ENCODE measurements at regions not wholly inside any gene's neighbourhood (a gene's known extent, or its start where the extent isn't known, plus 50 kb on each side); places are given as distances from the start of the nearest gene placed in this dataset.

DNA sequence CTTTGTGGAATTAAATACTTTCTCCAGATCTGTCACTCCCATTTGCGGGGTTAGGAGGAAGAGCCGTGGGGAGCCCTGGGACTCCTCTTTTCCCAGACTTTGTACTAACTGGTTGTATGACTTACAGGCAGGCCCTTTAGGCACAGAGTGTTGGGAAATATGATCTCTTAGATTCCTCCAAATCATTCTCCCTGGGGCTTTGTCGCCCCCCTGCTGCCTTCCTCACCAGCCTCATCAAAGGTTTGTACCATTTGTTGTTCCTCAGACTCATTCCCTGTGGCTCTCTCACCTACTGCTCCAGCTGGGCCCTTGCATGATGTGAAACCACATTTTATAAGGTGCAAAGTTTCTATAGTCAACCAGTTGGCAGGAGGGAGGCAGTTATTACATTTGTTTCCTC is 56.4 kb downstream of the CRYGS start:
- no peak for DNase-seq (ENCODE audit: low read depth, low spot score)
- Histone ChIP-seq H3K4me3 (ENCODE audit: low read length) (no peak overlapping the region), H3K9me3 (ENCODE audit: control insufficient read depth, insufficient read depth, low read length) (no peaks in the 10 kb centered on the region), H3K27me3 (ENCODE audit: control insufficient read depth, insufficient read depth, low read length) (no peaks in the 10 kb centered on the region), H3K27ac (ENCODE audit: low read length) (no peak overlapping the region), H3K4me1 (ENCODE audit: control insufficient read depth, insufficient read depth, low read length) (no peaks in the 10 kb centered on the region), H3K36me3 (ENCODE audit: control insufficient read depth, insufficient read depth, low read length) (no peaks in the 10 kb centered on the region)
- no CpG with 5 or more reads among the region's 3 CpGs for WGBS (ENCODE audit: insufficient coverage, insufficient read length)

DNA sequence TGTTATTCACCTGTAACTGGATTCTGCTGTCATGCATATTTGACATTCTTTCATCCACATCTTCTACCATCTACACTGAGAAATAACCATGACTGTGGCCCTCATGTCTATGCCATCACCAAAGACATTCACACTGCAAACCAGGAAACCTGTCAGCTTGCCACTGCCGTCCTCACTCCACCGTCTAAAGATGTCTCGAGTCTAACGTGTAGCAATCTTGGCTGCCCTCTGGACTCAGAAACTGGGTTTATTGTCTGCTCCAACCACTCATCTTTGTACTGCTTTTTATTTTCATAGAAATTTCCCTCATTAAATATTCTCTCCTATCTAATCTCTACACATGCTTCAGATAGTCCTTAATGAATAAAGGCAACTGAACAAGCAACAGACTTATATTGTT is 57.1 kb downstream of the CRYGS start:
- H3K27ac ChIP-seq (ENCODE audit: low read length): no peak overlapping the region
- H3K36me3 ChIP-seq (ENCODE audit: control insufficient read depth, insufficient read depth, low read length): no peaks in the 10 kb centered on the region
- H3K27me3 ChIP-seq (ENCODE audit: control insufficient read depth, insufficient read depth, low read length): no peaks in the 10 kb centered on the region
- no CpG with 5 or more reads among the region's 4 CpGs for WGBS (ENCODE audit: insufficient coverage, insufficient read length)
- H3K4me3 ChIP-seq (ENCODE audit: low read length): no peak overlapping the region
- no peak for DNase-seq (ENCODE audit: low read depth, low spot score)
- no peaks in the 10 kb centered on the region for H3K9me3 ChIP-seq (ENCODE audit: control insufficient read depth, insufficient read depth, low read length)
- H3K4me1 ChIP-seq (ENCODE audit: control insufficient read depth, insufficient read depth, low read length): no peaks in the 10 kb centered on the region

DNA sequence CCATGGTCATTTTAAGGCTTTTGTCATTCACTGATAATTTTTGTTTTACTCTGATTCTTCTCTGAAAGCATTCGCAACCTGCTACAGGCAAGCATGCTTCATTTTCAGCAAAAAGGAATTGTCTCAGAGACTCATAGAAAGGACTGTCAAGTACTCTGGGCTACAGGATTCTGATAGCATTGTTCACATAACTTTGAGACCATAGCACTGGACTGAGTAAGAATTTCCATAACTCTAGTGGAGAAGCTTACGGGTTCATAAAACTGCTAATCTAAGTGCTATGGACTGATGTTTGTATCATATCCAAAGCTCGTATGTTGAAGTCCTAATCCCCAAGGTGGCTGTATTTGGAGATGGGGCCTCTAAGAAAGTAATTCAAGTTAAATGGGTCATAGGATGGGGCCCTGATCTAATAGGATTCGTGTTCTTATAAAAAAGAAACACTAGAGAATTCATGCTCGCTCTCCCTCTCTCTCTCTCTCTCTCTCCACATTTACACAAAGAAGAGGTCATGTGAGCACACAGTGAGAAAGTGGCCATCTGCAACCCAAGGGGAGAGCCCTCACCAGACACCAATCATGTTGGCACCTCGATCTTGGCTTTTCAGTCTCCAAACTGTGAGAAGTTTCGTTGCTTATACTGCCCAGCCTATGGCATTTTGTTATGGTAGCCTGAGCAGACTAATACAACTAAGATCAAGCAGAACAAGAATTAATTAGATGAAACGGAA is 60.4 kb downstream of the CRYGS start:
- Histone ChIP-seq H3K4me1 (ENCODE audit: control insufficient read depth, insufficient read depth, low read length) (no peaks in the 10 kb centered on the region), H3K27me3 (ENCODE audit: control insufficient read depth, insufficient read depth, low read length) (no peaks in the 10 kb centered on the region), H3K27ac (ENCODE audit: low read length) (no peak overlapping the region), H3K36me3 (ENCODE audit: control insufficient read depth, insufficient read depth, low read length) (no peaks in the 10 kb centered on the region), H3K4me3 (ENCODE audit: low read length) (no peak overlapping the region), H3K9me3 (ENCODE audit: control insufficient read depth, insufficient read depth, low read length) (no peaks in the 10 kb centered on the region)
- no CpG with 5 or more reads among the region's 8 CpGs for WGBS (ENCODE audit: insufficient coverage, insufficient read length)
- DNase-seq (ENCODE audit: low read depth, low spot score): no peak

DNA sequence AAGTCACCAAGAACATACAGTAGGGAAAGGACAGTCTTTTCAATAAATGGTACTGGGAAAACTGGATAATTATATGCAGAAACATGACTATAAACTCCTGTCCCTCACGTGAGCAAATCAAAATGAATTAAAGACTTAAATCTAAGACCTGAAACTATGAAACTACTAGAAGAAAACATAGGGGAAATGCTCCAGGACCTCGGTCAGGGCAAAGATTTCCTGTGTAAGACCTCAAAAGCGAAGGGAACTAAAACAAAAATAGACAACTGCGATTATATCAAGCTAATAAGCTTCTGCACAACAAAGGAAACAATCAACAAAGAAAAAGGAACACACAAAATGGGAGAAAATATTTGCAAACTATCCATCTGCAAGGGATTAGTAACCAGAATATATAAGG is 62.7 kb downstream of the CRYGS start:
- no peak for DNase-seq (ENCODE audit: low read depth, low spot score)
- WGBS (ENCODE audit: insufficient coverage, insufficient read length): no CpG with 5 or more reads among the region's 4 CpGs
- no peaks in the 10 kb centered on the region for H3K9me3 ChIP-seq (ENCODE audit: control insufficient read depth, insufficient read depth, low read length)
- no peak overlapping the region for H3K4me3 ChIP-seq (ENCODE audit: low read length)
- no peaks in the 10 kb centered on the region for H3K4me1 ChIP-seq (ENCODE audit: control insufficient read depth, insufficient read depth, low read length)
- no peaks in the 10 kb centered on the region for H3K36me3 ChIP-seq (ENCODE audit: control insufficient read depth, insufficient read depth, low read length)
- H3K27ac ChIP-seq (ENCODE audit: low read length): no peak overlapping the region
- H3K27me3 ChIP-seq (ENCODE audit: control insufficient read depth, insufficient read depth, low read length): no peaks in the 10 kb centered on the region

DNA sequence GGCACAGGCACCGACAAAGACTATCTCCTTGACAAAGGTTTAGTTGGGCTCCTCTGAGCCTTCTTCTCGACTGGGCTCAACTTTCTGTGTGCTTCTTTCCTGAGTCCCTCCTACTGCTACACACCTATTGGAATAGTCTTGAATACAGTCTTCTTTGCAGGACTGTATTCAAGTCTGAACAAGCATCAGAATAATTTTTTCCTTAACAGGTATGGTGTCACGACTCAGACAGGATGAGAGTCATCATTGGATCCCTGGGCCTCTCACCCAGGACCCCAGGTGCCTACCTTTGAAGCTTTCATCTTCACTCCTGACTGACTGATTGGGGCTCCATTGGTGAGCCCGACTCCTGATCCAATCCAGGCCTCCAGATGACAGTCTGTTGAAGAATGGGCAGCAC is 66.3 kb downstream of the CRYGS start:
- no peak for DNase-seq (ENCODE audit: low read depth, low spot score)
- H3K9me3 ChIP-seq (ENCODE audit: control insufficient read depth, insufficient read depth, low read length): no peaks in the 10 kb centered on the region
- no peak overlapping the region for H3K27ac ChIP-seq (ENCODE audit: low read length)
- no CpG with 5 or more reads among the region's 4 CpGs for WGBS (ENCODE audit: insufficient coverage, insufficient read length)
- H3K36me3 ChIP-seq (ENCODE audit: control insufficient read depth, insufficient read depth, low read length): no peaks in the 10 kb centered on the region
- H3K4me3 ChIP-seq (ENCODE audit: low read length): no peak overlapping the region
- no peaks in the 10 kb centered on the region for H3K4me1 ChIP-seq (ENCODE audit: control insufficient read depth, insufficient read depth, low read length)
- no peaks in the 10 kb centered on the region for H3K27me3 ChIP-seq (ENCODE audit: control insufficient read depth, insufficient read depth, low read length)

DNA sequence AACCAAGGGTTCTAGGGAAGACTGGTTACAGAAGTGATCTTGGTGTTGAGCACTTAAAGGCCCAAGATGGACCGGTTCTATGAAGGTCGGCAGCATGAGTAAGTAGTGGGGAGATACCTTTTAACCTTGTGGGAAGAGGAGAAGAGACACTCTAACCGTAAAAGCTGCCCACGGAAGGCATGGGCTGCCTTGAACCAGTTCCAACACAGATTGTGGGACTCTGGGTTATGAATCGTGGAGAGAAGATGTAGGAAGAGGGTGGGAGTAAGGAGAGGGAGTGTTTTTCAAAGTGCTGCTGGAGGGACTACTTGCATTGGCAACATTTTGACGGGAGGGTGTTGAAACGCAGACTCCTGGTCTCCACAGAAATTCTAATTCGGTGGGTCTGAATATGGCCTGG is 67.1 kb downstream of the CRYGS start:
- no CpG with 5 or more reads among the region's 8 CpGs for WGBS (ENCODE audit: insufficient coverage, insufficient read length)
- H3K27me3 ChIP-seq (ENCODE audit: control insufficient read depth, insufficient read depth, low read length): no peaks in the 10 kb centered on the region

DNA sequence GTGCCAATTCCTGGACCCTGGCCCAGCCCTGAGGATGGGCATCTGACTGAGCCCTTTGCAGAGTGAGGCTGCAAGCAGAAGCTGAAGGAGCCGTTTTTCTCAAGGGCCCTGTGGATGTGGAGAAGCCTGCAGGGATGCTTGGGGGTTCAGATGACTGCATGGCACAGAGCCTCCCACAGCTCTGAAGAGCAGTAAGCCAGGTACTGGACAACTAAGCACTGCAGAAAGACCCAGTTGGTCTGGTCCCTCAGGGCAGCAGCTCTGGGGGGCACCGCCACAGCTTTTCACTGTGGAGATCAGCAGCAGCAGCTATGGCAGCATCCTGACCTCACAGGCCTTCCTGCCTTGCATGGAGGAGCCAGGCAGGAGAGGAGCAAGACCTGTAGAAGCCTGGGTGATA is 67.6 kb downstream of the CRYGS start:
- Histone ChIP-seq H3K9me3 (ENCODE audit: control insufficient read depth, insufficient read depth, low read length) (no peaks in the 10 kb centered on the region), H3K27me3 (ENCODE audit: control insufficient read depth, insufficient read depth, low read length) (no peaks in the 10 kb centered on the region), H3K36me3 (ENCODE audit: control insufficient read depth, insufficient read depth, low read length) (no peaks in the 10 kb centered on the region), H3K4me3 (ENCODE audit: low read length) (no peak overlapping the region), H3K4me1 (ENCODE audit: control insufficient read depth, insufficient read depth, low read length) (no peaks in the 10 kb centered on the region), H3K27ac (ENCODE audit: low read length) (no peak overlapping the region)
- no CpG with 5 or more reads among the region's 2 CpGs for WGBS (ENCODE audit: insufficient coverage, insufficient read length)
- no peak for DNase-seq (ENCODE audit: low read depth, low spot score)

More for the DNA sequence above, 67.1 kb downstream of the CRYGS start:
- DNase-seq (ENCODE audit: low read depth, low spot score): no peak
- Histone ChIP-seq H3K36me3 (ENCODE audit: control insufficient read depth, insufficient read depth, low read length) (no peaks in the 10 kb centered on the region), H3K9me3 (ENCODE audit: control insufficient read depth, insufficient read depth, low read length) (no peaks in the 10 kb centered on the region), H3K4me3 (ENCODE audit: low read length) (no peak overlapping the region), H3K4me1 (ENCODE audit: control insufficient read depth, insufficient read depth, low read length) (no peaks in the 10 kb centered on the region), H3K27ac (ENCODE audit: low read length) (no peak overlapping the region)

DNA sequence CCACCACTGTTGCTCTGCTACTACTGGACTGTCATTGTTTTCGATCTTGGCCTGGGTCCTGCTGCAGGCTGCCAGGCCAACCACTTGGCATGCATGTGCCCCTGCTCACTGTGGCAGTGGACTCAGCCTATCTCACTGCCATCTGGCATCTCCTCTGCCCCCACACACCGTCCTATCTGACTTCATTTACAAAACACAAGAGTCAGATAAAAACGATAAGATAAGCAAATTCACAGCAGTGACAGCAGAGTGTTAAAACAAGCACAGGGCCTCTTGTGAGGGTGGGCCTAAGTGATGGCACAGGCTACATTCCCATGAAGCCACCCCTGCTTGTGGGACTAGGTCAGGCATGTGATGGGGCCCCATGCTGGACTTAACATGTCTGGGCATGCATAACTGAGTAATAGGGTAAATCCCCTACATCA is 68.1 kb downstream of the CRYGS start:
- WGBS (ENCODE audit: insufficient coverage, insufficient read length): no CpG with 5 or more reads among the region's 3 CpGs
- H3K4me1 ChIP-seq (ENCODE audit: control insufficient read depth, insufficient read depth, low read length): no peaks in the 10 kb centered on the region
- H3K9me3 ChIP-seq (ENCODE audit: control insufficient read depth, insufficient read depth, low read length): no peaks in the 10 kb centered on the region
- no peak overlapping the region for H3K4me3 ChIP-seq (ENCODE audit: low read length)
- no peak overlapping the region for H3K27ac ChIP-seq (ENCODE audit: low read length)
- no peaks in the 10 kb centered on the region for H3K27me3 ChIP-seq (ENCODE audit: control insufficient read depth, insufficient read depth, low read length)
- no peak for DNase-seq (ENCODE audit: low read depth, low spot score)
- no peaks in the 10 kb centered on the region for H3K36me3 ChIP-seq (ENCODE audit: control insufficient read depth, insufficient read depth, low read length)

DNA sequence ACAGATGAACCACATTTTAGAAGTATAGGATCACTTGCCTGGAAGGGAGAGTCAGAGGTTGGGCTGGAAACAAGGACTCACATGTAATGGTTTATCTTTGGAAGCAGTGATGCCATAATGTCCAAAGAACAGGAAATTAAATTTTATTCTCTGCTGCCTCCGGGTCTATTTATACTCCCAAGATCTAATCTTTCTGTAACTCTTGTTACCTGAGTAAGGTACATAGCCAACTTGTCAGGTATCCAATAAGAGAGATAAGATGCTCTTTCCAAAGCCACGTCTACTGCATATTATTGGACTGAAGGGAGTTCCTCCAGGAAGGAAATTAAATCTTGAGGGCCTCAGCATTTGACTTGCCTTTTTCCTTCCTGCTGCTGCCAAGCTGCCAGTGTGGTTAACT is 71.0 kb downstream of the CRYGS start:
- no CpG with 5 or more reads among the region's 2 CpGs for WGBS (ENCODE audit: insufficient coverage, insufficient read length)
- H3K4me1 ChIP-seq (ENCODE audit: control insufficient read depth, insufficient read depth, low read length): no peaks in the 10 kb centered on the region
- DNase-seq (ENCODE audit: low read depth, low spot score): no peak
- no peak overlapping the region for H3K4me3 ChIP-seq (ENCODE audit: low read length)
- no peak overlapping the region for H3K27ac ChIP-seq (ENCODE audit: low read length)
- no peaks in the 10 kb centered on the region for H3K27me3 ChIP-seq (ENCODE audit: control insufficient read depth, insufficient read depth, low read length)
- H3K9me3 ChIP-seq (ENCODE audit: control insufficient read depth, insufficient read depth, low read length): no peaks in the 10 kb centered on the region
- H3K36me3 ChIP-seq (ENCODE audit: control insufficient read depth, insufficient read depth, low read length): no peaks in the 10 kb centered on the region

DNA sequence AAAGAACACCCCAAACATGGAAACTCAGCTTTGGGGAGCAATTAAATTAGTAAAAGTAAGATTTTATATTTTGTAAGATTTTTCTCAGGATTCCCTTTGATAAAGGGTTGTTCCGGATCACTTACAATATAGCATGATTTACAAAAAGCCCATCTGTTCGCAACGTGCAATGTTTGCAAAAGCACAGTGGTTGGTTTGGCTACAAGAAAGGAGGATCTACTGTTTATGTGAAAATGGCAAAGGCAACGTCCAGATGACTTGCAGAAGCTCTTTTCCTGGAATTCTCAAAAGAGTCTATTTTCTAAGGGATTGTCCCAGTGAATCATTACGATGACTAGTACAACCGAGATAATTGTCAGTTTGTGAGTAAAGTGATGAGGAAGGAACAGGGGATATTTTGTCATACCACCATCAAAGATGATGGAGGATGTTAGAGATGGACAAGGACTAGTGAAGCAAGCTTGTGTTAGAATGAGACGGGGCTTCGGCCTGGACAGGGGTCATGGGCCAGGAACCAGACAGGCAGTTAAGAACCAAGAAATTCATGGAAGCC is 71.6 kb downstream of the CRYGS start:
- Histone ChIP-seq H3K4me3 (ENCODE audit: low read length) (no peak overlapping the region), H3K27me3 (ENCODE audit: control insufficient read depth, insufficient read depth, low read length) (no peaks in the 10 kb centered on the region), H3K9me3 (ENCODE audit: control insufficient read depth, insufficient read depth, low read length) (no peaks in the 10 kb centered on the region), H3K36me3 (ENCODE audit: control insufficient read depth, insufficient read depth, low read length) (no peaks in the 10 kb centered on the region), H3K4me1 (ENCODE audit: control insufficient read depth, insufficient read depth, low read length) (no peaks in the 10 kb centered on the region), H3K27ac (ENCODE audit: low read length) (no peak overlapping the region)
- no CpG with 5 or more reads among the region's 8 CpGs for WGBS (ENCODE audit: insufficient coverage, insufficient read length)
- no peak for DNase-seq (ENCODE audit: low read depth, low spot score)

DNA sequence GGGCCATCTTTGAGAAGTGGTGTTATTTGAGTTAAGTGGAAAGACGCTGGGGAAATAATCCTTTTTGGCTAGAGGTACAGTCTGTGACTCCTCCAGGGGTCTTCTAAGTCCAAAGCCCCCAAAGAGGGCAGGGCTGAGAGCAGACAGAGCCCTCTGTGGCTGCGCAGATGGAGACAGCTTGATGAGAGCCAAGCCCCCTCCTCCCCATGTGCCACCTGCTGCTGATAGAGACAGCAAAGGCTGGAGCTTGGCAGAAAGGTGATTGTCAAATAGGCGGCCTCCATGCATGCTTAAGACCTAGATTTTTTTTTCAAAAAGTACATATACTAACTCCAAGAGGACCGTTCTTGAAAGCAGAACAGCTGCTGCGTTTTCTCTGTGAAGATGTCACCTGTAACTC is 72.4 kb downstream of the CRYGS start:
- Histone ChIP-seq H3K4me3 (ENCODE audit: low read length) (no peak overlapping the region), H3K4me1 (ENCODE audit: control insufficient read depth, insufficient read depth, low read length) (no peaks in the 10 kb centered on the region), H3K27me3 (ENCODE audit: control insufficient read depth, insufficient read depth, low read length) (no peaks in the 10 kb centered on the region), H3K27ac (ENCODE audit: low read length) (no peak overlapping the region), H3K36me3 (ENCODE audit: control insufficient read depth, insufficient read depth, low read length) (no peaks in the 10 kb centered on the region), H3K9me3 (ENCODE audit: control insufficient read depth, insufficient read depth, low read length) (no peaks in the 10 kb centered on the region)
- WGBS (ENCODE audit: insufficient coverage, insufficient read length): no CpG with 5 or more reads among the region's 5 CpGs
- DNase-seq (ENCODE audit: low read depth, low spot score): no peak

Data from iPS DF 6.9 (cell line).